GM13976 (cell line): ENCODE measurements at regions not wholly inside any gene's neighbourhood (a gene's known extent, or its start where the extent isn't known, plus 50 kb on each side); places are given as distances from the start of the nearest gene placed in this dataset.
"Not testable (repeated sequence)": the region's sequence is repeated elsewhere in the genome, so short reads cannot be mapped to it uniquely, and the experiment has no call there.

Source experiments
- DNase-seq: peaks from one replicate; pipeline ENCODE4 v3.0.0; 2012; ENCODE audit warnings: low spot score
- in situ Hi-C: fragments of 300-500 bp; cut with MboI; formaldehyde crosslinking; loops from one replicate; pipeline ENCODE4 v1.12.0; 2022; ENCODE audit warnings: low sequenced_read_pairs, mixed read lengths, inconsistent platforms; ENCODE audit not compliant: unreplicated experiment

- DNase-seq, in situ Hi-C loops: not testable (repeated sequence)
Observed at GRCh38 chr22:10526079-10526478, 5001.9 kb upstream of the OR11H1 start.

- in situ Hi-C loops, DNase-seq: not testable (repeated sequence)
Observed at GRCh38 chr22:10531141-10531540, 4996.9 kb upstream of the OR11H1 start.

GRCh38 chr22:10572531-10572930 lies 4955.5 kb upstream of the OR11H1 start:
- DNase-seq, in situ Hi-C loops: not testable (repeated sequence)

- in situ Hi-C loops, DNase-seq: not testable (repeated sequence)
Observed at GRCh38 chr22:10601071-10601470, 4926.9 kb upstream of the OR11H1 start.

DNA sequence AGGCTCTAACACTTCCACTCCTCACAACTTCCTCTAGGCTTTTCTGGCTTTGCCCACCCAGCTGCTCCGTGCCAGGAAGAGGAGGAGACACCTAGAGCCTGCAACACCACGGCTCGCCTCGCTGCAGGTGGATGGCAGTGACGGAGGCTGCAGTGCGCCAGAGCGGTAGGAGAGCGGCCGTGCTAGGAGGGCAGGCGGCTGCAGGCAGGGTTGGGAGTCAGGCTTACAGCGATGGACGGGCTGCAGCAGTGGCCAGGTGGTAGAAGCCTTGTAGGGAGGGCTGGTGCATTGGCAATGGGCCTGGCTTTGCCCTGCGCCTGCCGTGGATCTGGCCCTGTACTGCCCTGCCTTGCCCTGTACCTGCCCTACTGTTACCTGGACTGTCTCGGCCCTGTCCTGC lies 4896.0 kb upstream of the OR11H1 start:
- DNase-seq, in situ Hi-C loops: not testable (repeated sequence)

GRCh38 chr22:10635341-10635740 lies 4892.7 kb upstream of the OR11H1 start:
- in situ Hi-C loops: not testable (repeated sequence)

GRCh38 chr22:10662818-10663217 lies 4865.2 kb upstream of the OR11H1 start:
- in situ Hi-C loops, DNase-seq: not testable (repeated sequence)

More at GRCh38 chr22:10635341-10635740, 4892.7 kb upstream of the OR11H1 start:
- not testable (repeated sequence) for DNase-seq

- DNase-seq, in situ Hi-C loops: not testable (repeated sequence)
Observed at GRCh38 chr22:10673065-10673464, 4854.9 kb upstream of the OR11H1 start.

DNA sequence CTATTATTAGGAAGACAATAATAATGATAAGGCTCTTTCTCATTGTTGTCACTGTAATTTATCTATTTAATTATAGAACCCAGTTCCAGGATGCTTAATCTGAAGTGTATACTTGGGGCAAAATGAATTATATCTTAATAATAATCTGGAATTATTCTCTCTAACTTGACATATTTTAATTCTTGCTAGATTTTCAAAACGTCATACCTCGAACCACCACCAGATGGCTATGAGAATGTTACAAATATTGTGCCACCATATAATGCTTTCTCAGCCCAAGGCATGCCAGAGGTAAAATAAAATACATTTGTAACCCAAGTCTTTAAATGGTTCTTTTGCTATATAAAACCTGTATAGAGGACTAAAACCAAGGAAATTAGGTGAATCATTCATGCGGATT lies 4849.3 kb upstream of the OR11H1 start:
- in situ Hi-C loops, DNase-seq: not testable (repeated sequence)

- DNase-seq, in situ Hi-C loops: not testable (repeated sequence)
Observed at GRCh38 chr22:10685436-10685835, 4842.6 kb upstream of the OR11H1 start.

- in situ Hi-C loops, DNase-seq: not testable (repeated sequence)
Observed at GRCh38 chr22:10687256-10687655, 4840.7 kb upstream of the OR11H1 start.

DNA sequence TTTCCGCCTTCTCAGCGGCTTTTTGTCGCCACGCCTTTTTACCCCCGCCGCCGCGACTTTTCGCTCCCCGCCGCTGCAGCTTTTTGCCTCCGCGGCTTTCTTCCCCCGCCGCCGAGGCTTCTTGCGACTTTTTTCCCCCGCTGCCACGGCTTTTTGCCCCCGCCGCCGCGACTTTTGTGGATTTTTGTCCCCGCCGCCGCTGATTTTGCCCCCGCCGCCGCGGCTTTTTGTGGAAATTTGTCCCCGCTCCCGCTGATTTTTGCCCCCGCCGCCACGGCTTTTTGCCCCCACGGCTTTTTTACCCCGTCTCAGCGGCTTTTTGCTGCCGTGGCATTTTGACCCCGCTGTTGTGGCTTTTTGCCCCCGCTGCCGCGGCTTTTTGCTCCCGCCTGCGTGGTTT lies 4829.2 kb upstream of the OR11H1 start:
- in situ Hi-C loops, DNase-seq: not testable (repeated sequence)

GRCh38 chr22:10699301-10700097 lies 4828.5 kb upstream of the OR11H1 start:
- in situ Hi-C loops: not testable (repeated sequence)

GRCh38 chr22:10708175-10708574 lies 4819.8 kb upstream of the OR11H1 start:
- DNase-seq, in situ Hi-C loops: not testable (repeated sequence)

More at GRCh38 chr22:10699301-10700097, 4828.5 kb upstream of the OR11H1 start:
- not testable (repeated sequence) for DNase-seq

- DNase-seq, in situ Hi-C loops: not testable (repeated sequence)
Observed at GRCh38 chr22:10710923-10711322, 4817.1 kb upstream of the OR11H1 start.

DNA sequence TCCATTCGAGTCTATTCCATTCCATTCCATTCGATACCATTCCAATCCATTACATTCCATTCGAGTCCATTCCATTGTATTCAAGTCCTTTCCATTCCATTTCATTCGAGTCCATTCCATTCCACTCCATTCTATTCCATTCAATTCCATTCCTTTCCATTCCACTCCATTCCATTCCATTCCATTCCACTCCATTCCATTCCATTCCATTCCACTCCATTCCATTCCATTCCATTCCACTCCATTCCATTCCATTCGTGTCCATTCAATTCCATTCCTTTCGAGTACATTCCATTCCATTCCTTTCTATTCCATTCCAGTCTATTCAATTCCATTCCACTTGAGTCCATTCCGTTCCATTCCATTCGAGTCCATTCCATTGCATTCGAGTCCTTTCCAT lies 4805.2 kb upstream of the OR11H1 start:
- DNase-seq, in situ Hi-C loops: not testable (repeated sequence)

DNA sequence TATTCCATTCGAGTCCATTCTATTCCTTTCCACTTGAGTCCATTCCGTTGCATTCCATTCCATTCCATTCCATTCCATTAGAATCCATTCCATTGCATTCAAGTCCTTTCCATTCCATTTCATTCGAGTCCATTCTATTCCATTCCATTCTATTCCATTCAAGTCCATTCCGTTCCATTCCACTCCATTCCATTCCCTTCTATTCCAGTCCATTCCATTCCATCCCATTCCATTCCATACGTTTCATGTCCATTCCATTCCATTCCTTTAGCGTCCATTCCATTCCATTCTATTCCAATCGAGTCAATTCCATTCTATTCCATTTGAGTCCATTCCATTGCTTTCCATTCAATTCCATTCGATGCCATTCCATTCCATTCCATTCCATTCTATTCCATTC lies 4804.0 kb upstream of the OR11H1 start:
- DNase-seq, in situ Hi-C loops: not testable (repeated sequence)
